HG02884 (cell line): ENCODE measurements at regions not wholly inside any gene's neighbourhood (a gene's known extent, or its start where the extent isn't known, plus 50 kb on each side); places are given as distances from the start of the nearest gene placed in this dataset.

Experiments used
- ATAC-seq: cut with Tn5 transposase; IDR thresholded peaks from one replicate; pipeline ENCODE4 v1.9.1; 2021; ENCODE audit warnings: mild to moderate bottlenecking, moderate library complexity; ENCODE audit not compliant: unreplicated experiment

- ATAC-seq = no peak
Measured at GRCh38 chr2:144707736-144708326, 187.9 kb upstream of the ZEB2 start.

GRCh38 chr2:144706647-144707046, 186.7 kb upstream of the ZEB2 start:
- ATAC-seq = no peak

GRCh38 chr2:144705328-144706245, 185.7 kb upstream of the ZEB2 start:
- ATAC-seq = no peak

- ATAC-seq = no peak
Measured at GRCh38 chr2:144704709-144705095, 184.8 kb upstream of the ZEB2 start.

GRCh38 chr2:144703852-144704708, 184.2 kb upstream of the ZEB2 start:
- peak; percentile 69 for ATAC-seq

GRCh38 chr2:144702051-144702450, 182.1 kb upstream of the ZEB2 start:
- ATAC-seq = no peak

- no peak for ATAC-seq
Measured at GRCh38 chr2:144701259-144701658, 181.3 kb upstream of the ZEB2 start.

- no peak for ATAC-seq
Measured at GRCh38 chr2:144698156-144698555, 178.2 kb upstream of the ZEB2 start.

- ATAC-seq = no peak
Measured at GRCh38 chr2:144695657-144696056, 175.7 kb upstream of the ZEB2 start.

- ATAC-seq = no peak
Measured at GRCh38 chr2:144694456-144694855, 174.5 kb upstream of the ZEB2 start.

- no peak for ATAC-seq
Measured at GRCh38 chr2:144693179-144693578, 173.3 kb upstream of the ZEB2 start.

GRCh38 chr2:144692661-144693060, 172.7 kb upstream of the ZEB2 start:
- ATAC-seq = no peak

GRCh38 chr2:144690771-144691170, 170.9 kb upstream of the ZEB2 start:
- no peak for ATAC-seq

- no peak for ATAC-seq
Measured at GRCh38 chr2:144686518-144687215, 166.7 kb upstream of the ZEB2 start.

GRCh38 chr2:144683966-144684365, 164.0 kb upstream of the ZEB2 start:
- no peak for ATAC-seq

- no peak for ATAC-seq
Measured at GRCh38 chr2:144683107-144683753, 163.3 kb upstream of the ZEB2 start.

GRCh38 chr2:144682248-144682647, 162.3 kb upstream of the ZEB2 start:
- no peak for ATAC-seq

GRCh38 chr2:144681389-144681788, 161.5 kb upstream of the ZEB2 start:
- ATAC-seq = no peak

GRCh38 chr2:144679942-144680341, 160.0 kb upstream of the ZEB2 start:
- ATAC-seq = no peak

GRCh38 chr2:144678736-144679135, 158.8 kb upstream of the ZEB2 start:
- ATAC-seq = no peak
